Left cardiac atrium (tissue), 4 donors: ENCODE measurements at regions not wholly inside any gene's neighbourhood (a gene's known extent, or its start where the extent isn't known, plus 50 kb on each side); places are given as distances from the start of the nearest gene placed in this dataset.
A peak's percentile ranks its signal among the peaks of the same experiment; 100 is the strongest.

Experiments
- ATAC-seq, 2 donors: fragments of 200-7000 bp; cut with Tn5 transposase; one replicate each; pipeline ENCODE4 v1.9.1; 2020; ENCODE audit warnings: mild to moderate bottlenecking in 2 of 2, moderate library complexity in 2 of 2
- DNase-seq: peaks from one replicate; pipeline ENCODE4 v3.0.0-alpha.2; 2020
- intact Hi-C, 2 donors: fragments of 100-400 bp; cut with DNase I; formaldehyde crosslinking; loops; one replicate each; pipeline versions ENCODE4 v1.14.1 to v1.15.1; 2022 to 2023
- donor health status: DM: no; HTN: yes; CAD: no.
- donor health status: DM: no; HTN: yes; CAD: no; lungs with severe emphysema.
- donor health status: DM: yes; HTN: yes; CAD: no.
- donor health status: Dilated cardiomyopathy.

GRCh38 chr3:117709108-117709507 is 999.5 kb downstream of the TUSC7 start:
- no peak for DNase-seq
- ATAC-seq, result no peak
- intact Hi-C loops, result no loop called here

GRCh38 chr3:117710501-117710900 is 1000.9 kb downstream of the TUSC7 start:
- intact Hi-C loops, result no loop called here
- ATAC-seq (no peak), DNase-seq (no peak)

DNA sequence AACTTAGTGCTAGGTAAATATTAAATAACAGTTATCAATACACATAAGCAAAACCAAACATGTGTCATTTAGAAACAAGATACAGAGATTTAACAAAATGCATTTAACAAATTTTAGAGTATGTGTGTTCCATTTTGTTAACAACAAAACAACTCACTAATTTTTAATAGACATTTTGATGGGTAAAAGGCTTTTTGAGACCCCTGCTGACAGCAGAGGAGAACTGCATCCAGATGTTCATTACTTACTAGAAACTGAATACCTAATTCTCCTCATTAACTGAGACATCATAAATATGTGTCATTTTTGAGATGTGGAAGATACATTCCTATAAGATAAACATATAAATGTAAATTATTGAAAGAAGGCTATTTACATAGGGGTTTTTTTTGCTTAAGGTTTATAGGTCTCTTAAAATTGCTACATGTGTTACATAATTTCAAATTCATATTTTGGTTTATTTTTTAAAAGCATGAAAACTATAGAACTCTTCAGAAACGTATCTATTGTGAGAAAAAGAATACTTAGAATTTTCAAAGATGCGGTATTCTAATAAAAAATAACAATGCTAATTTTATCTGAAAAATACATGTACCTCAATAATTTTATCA is 1009.8 kb downstream of the TUSC7 start:
- ATAC-seq (no peak), DNase-seq (no peak)
- intact Hi-C loops, result no loop called here

- ATAC-seq (no peak), DNase-seq (no peak)
- intact Hi-C loops, result no loop called here
Observed at GRCh38 chr3:117721866-117722265, 1012.3 kb downstream of the TUSC7 start.

GRCh38 chr3:117722856-117723255 is 1013.3 kb downstream of the TUSC7 start:
- DNase-seq, result no peak
- intact Hi-C loops, result no loop called here
- ATAC-seq, result peak in 1 of 2 donors; percentile 29

DNA sequence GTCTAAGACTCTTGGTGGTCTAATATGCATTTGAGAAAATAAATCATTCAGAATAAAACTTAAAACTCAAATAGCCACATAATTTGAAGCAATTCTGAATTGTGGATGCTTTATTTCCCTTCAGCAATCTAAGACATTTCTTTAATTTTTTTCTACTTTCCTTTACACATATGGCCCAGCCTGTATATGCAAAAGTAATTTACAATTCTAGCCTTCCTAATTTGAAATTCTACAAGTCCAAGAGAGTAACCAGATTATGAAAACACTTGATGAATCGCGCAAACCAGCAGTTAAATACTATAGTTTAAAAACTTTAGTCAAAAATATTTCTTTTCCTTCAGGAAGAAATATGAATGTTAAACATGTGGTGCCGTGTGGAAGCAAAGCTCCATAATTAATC is 1014.2 kb downstream of the TUSC7 start:
- no peak for ATAC-seq
- intact Hi-C loops, result no loop called here

GRCh38 chr3:117725314-117725713 is 1015.7 kb downstream of the TUSC7 start:
- intact Hi-C loops, result no loop called here
- ATAC-seq (no peak), DNase-seq (no peak)

More for the DNA sequence above, 1014.2 kb downstream of the TUSC7 start:
- no peak for DNase-seq

- ATAC-seq (no peak), DNase-seq (no peak)
- intact Hi-C loops, result no loop called here
Observed at GRCh38 chr3:117726776-117727175, 1017.2 kb downstream of the TUSC7 start.

DNA sequence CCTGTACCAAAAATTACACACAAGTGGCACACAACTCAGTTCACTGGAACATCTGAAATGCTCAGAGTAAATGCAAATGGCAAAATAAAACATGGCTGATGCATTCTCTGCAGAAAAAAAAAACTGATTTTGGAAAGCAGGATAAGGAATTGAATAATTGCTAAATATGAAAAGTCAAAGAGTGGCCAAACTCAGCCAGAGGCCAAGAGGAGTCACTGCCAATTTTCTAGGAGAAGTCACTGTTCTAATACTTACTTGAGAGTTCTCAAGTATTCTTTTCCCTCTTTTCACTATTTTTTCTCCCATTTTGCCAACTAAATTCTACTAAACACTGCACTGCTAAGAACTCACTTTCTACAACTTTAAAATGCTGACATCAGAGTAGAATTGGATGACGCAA is 1018.6 kb downstream of the TUSC7 start:
- ATAC-seq, result peak in 1 of 2 donors; percentile 23
- intact Hi-C loops, result no loop called here
- DNase-seq, result no peak

DNA sequence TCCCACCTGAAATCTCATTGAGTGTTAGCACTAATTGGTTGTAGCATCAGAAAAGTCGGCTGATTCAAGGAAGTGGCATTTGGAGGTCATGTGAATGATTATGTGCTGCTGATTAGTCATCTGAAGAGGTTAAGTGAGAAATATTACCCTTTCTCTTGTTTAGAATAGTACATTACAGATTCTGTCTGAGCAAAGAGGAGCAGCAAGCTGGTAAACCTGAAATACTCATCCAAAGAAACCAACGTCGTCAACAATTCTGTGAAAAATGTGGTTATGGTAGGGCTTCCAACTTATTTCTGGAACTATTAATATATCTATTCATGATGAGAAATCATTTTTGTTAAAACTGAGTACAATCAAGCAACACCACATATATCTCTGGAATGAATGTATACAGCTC is 1024.9 kb downstream of the TUSC7 start:
- intact Hi-C loops, result no loop called here
- no peak for ATAC-seq
- DNase-seq, result no peak

DNA sequence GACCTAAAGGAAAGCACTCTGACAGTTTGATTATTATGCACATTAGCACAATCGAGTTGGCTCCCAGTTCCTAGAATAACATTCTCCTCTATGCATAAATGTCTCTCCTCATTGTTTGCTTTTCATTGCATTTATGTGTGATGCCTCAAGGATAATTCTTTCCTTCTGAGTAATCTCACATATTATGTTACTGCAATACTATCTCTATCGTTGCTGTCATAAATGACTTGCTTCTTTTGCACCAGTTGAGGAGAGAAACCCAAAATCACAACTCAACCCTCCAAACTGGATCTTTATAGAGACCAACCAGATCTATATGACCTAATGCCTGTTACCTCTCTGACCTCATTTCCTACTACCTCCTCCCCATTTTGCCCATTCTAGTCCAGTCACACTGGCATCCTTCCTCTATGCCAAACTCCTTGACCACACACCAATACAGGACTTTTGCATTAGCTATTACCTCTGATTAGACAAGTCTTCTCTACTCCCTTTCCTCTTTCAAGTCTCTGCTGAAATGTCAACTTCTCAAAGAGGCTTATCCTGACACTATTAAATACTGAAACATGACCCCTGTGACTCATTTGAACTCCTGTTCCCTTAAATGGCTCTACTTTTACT is 1026.0 kb downstream of the TUSC7 start:
- intact Hi-C loops, result no loop called here
- DNase-seq (no peak), ATAC-seq (no peak)

GRCh38 chr3:117736846-117737245 is 1027.3 kb downstream of the TUSC7 start:
- intact Hi-C loops, result no loop called here
- ATAC-seq (no peak), DNase-seq (no peak)

DNA sequence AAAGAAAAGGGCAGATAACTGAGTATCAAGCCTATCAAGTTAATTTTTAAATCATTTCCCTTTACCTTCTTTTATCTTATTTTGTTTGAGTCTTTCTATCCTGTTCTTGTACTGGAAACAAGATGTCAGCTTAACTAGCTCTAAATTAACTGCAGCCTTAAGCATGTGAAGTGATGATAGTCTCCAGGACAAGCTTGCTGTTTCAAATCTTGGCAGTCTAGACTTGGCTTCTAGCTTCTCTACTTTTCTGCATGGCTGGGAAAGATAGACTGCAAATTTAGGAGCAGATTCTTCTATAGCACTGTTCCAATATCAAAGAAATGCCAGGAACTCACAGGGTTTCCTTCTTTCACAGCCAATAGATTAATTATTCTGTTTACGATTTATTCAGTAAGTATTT is 1034.4 kb downstream of the TUSC7 start:
- ATAC-seq, result no peak
- intact Hi-C loops, result no loop called here

GRCh38 chr3:117744935-117745334 is 1035.4 kb downstream of the TUSC7 start:
- ATAC-seq, result no peak
- intact Hi-C loops, result no loop called here

More for the DNA sequence above, 1034.4 kb downstream of the TUSC7 start:
- DNase-seq, result no peak

DNA sequence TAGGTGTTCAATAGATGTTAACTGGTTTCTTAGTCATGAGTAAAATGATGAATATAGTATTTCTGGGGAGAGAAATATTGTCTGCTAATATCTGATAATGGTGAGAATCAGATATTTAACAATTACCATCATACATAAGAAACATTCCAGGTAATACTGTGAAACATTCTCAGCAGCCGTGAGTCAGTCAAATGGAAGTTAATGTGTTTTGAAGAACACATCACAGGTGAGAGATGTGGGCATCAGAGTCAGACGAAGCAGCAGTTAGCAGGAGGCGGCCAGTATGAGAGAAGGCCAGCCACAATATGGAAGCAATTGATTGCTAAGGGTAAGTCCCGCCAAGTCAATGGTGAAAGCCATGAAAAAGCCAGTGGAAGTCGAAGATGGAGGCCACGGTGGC is 1035.9 kb downstream of the TUSC7 start:
- DNase-seq, result no peak
- intact Hi-C loops, result no loop called here
- ATAC-seq, result no peak

More at GRCh38 chr3:117744935-117745334, 1035.4 kb downstream of the TUSC7 start:
- no peak for DNase-seq

DNA sequence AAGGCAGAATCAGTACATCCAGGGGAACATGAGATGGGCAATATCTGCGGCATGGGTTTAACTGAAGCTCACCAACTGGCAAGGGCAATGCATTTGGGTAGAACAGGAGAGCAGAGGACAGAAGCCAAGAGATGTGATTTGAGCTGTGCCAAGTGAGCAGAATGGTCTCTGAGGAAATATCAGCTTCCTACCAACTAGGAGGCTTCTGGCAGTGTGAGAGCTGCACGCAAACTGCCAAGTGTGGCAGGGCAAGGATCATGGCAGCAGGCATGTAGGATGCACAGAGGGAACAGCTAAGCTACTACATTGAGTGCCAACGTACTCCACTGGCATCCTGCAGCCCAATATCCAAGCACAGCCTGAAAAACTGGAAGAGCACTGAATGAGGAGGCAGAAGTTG is 1036.5 kb downstream of the TUSC7 start:
- intact Hi-C loops, result no loop called here

DNA sequence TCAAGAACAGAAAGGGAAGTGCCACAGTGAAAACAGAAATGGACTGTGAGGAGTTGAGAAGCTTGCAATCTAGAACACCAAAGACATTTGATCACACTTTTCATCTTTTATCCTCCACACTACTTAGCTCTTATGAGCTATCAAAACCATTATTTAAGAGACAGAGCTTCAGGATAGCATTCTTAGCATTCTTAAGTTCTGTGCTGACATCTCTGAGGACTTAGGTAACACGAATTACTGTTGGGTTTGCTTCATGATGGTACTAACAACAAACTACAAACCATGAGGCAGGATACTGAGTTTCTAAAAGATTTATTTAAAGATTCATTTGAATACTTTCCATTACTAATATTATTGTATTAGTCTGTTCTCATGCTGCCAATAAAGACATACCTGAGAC is 1038.6 kb downstream of the TUSC7 start:
- intact Hi-C loops, result no loop called here
- DNase-seq (no peak), ATAC-seq (no peak)

More for the DNA sequence above, 1036.5 kb downstream of the TUSC7 start:
- DNase-seq (no peak), ATAC-seq (peak in 1 of 2 donors; percentile 84)

- intact Hi-C loops, result no loop called here
- no peak for DNase-seq
- ATAC-seq, result no peak
Observed at GRCh38 chr3:117750674-117751269, 1041.2 kb downstream of the TUSC7 start.

GRCh38 chr3:117751651-117752050 is 1042.1 kb downstream of the TUSC7 start:
- no peak for DNase-seq
- no peak for ATAC-seq
- intact Hi-C loops, result no loop called here

- ATAC-seq, result no peak
- intact Hi-C loops, result no loop called here
- no peak for DNase-seq
Observed at GRCh38 chr3:117752984-117753717, 1043.6 kb downstream of the TUSC7 start.
